Glutamatergic neuron (in vitro differentiated cells): ENCODE measurements at regions not wholly inside any gene's neighbourhood (a gene's known extent, or its start where the extent isn't known, plus 50 kb on each side); places are given as distances from the start of the nearest gene placed in this dataset.

Experiments
- DNase-seq: peaks from one replicate; pipeline ENCODE4 v3.0.0; 2022
- H3K27ac Mint-ChIP-seq: one replicate; pipeline ENCODE4 v1.8.0; 2020; ENCODE audit warnings: mild to moderate bottlenecking, mixed read lengths, inconsistent platforms; ENCODE audit not compliant: unreplicated experiment
- H3K27me3 Mint-ChIP-seq: one replicate; pipeline ENCODE4 v1.8.0; 2020; ENCODE audit warnings: mild to moderate bottlenecking, moderate library complexity, mixed read lengths, inconsistent platforms; ENCODE audit not compliant: unreplicated experiment
- H3K36me3 Mint-ChIP-seq: one replicate; pipeline ENCODE4 v1.8.0; 2020; ENCODE audit warnings: mild to moderate bottlenecking, mixed read lengths, inconsistent platforms; ENCODE audit not compliant: unreplicated experiment
- H3K4me1 Mint-ChIP-seq: one replicate; pipeline ENCODE4 v1.8.0; 2020; ENCODE audit warnings: mild to moderate bottlenecking, low read depth, mixed read lengths, inconsistent platforms; ENCODE audit not compliant: unreplicated experiment
- H3K4me3 Mint-ChIP-seq: one replicate; pipeline ENCODE4 v1.8.0; 2020; ENCODE audit warnings: mild to moderate bottlenecking, mixed read lengths, inconsistent platforms; ENCODE audit not compliant: unreplicated experiment
- H3K9me3 Mint-ChIP-seq: one replicate; pipeline ENCODE4 v1.8.0; 2020; ENCODE audit warnings: mild to moderate bottlenecking, moderate library complexity, mixed read lengths, inconsistent platforms; ENCODE audit not compliant: unreplicated experiment
- CTCF ChIP-seq: fragments of 200-600 bp; sonication (generic); IDR thresholded peaks from one replicate; pipeline ENCODE4 v1.5.0; 2021; ENCODE audit not compliant: partially characterized antibody, unreplicated experiment

GRCh38 chr3:118097226-118097625 lies 937.4 kb downstream of the IGSF11 start:
- Mint-ChIP-seq H3K9me3 (peaks cover 2% of the 10 kb centered on the region), H3K27ac (no peak overlapping the region), H3K36me3 (peaks cover 7% of the 10 kb centered on the region), H3K4me1 (no peaks in the 10 kb centered on the region), H3K27me3 (no peaks in the 10 kb centered on the region), H3K4me3 (no peak overlapping the region)
- no peak for TF ChIP-seq CTCF
- no peak for DNase-seq

GRCh38 chr3:118097660-118098059 lies 937.0 kb downstream of the IGSF11 start:
- no peak for DNase-seq
- Mint-ChIP-seq H3K27ac (no peak overlapping the region), H3K27me3 (no peaks in the 10 kb centered on the region), H3K36me3 (peaks cover 2% of the 10 kb centered on the region), H3K4me1 (no peaks in the 10 kb centered on the region), H3K4me3 (no peak overlapping the region), H3K9me3 (no peaks in the 10 kb centered on the region)
- no peak for TF ChIP-seq CTCF

GRCh38 chr3:118098827-118099226 lies 935.8 kb downstream of the IGSF11 start:
- Mint-ChIP-seq H3K27me3 (no peaks in the 10 kb centered on the region), H3K4me3 (no peak overlapping the region), H3K9me3 (no peaks in the 10 kb centered on the region), H3K27ac (no peak overlapping the region), H3K4me1 (no peaks in the 10 kb centered on the region), H3K36me3 (no peaks in the 10 kb centered on the region)
- no peak for DNase-seq
- no peak for TF ChIP-seq CTCF

GRCh38 chr3:118101891-118102290 lies 932.8 kb downstream of the IGSF11 start:
- H3K4me3 Mint-ChIP-seq: no peak overlapping the region
- no peaks in the 10 kb centered on the region for H3K27me3 Mint-ChIP-seq
- no peaks in the 10 kb centered on the region for H3K4me1 Mint-ChIP-seq
- DNase-seq: no peak
- no peaks in the 10 kb centered on the region for H3K36me3 Mint-ChIP-seq
- H3K9me3 Mint-ChIP-seq: peaks cover 1% of the 10 kb centered on the region
- no peak for TF ChIP-seq CTCF
- no peak overlapping the region for H3K27ac Mint-ChIP-seq

GRCh38 chr3:118102737-118103136 lies 931.9 kb downstream of the IGSF11 start:
- peaks cover 1% of the 10 kb centered on the region for H3K9me3 Mint-ChIP-seq
- no peaks in the 10 kb centered on the region for H3K36me3 Mint-ChIP-seq
- no peaks in the 10 kb centered on the region for H3K27me3 Mint-ChIP-seq
- DNase-seq: no peak
- H3K27ac Mint-ChIP-seq: no peak overlapping the region
- H3K4me3 Mint-ChIP-seq: no peak overlapping the region
- no peaks in the 10 kb centered on the region for H3K4me1 Mint-ChIP-seq
- no peak for TF ChIP-seq CTCF
